ENCODE measurements at regions not wholly inside any gene's neighbourhood (a gene's known extent, or its start where the extent isn't known, plus 50 kb on each side); places are given as distances from the start of the nearest gene placed in this dataset.

GRCh38 chr4:106671716-106672115 lies 303.1 kb upstream of the GIMD1 start:
- ChIA-PET CTCF (no interaction called here), POLR2A (no interaction called here)
- Histone ChIP-seq H3K9me3 (ENCODE audit: control insufficient read depth, insufficient read depth, low read length) (no peaks in the 10 kb centered on the region), H3K27me3 (ENCODE audit: control insufficient read depth, insufficient read depth, low read length) (no peaks in the 10 kb centered on the region), H3K27ac (ENCODE audit: low read depth, low read length) (no peak overlapping the region), H3K4me3 (ENCODE audit: low read depth, low read length) (no peak overlapping the region)
- no peak for DNase-seq (ENCODE audit: low read depth, low spot score)
- no peak for TF ChIP-seq CTCF (IDR thresholded peaks at IDR 0.05; ENCODE audit: low read depth, low read length)

- no peaks in the 10 kb centered on the region for H3K9me3 ChIP-seq (ENCODE audit: control insufficient read depth, insufficient read depth, low read length)
- ChIA-PET CTCF (no interaction called here), POLR2A (interaction anchor here (0.6 kb wide), 1 partner anchor 43 kb away, joined by 3 read pairs; no protein-coding TSS in a partner anchor)
- no peak overlapping the region for H3K27ac ChIP-seq (ENCODE audit: low read depth, low read length)
- H3K27me3 ChIP-seq (ENCODE audit: control insufficient read depth, insufficient read depth, low read length) = no peaks in the 10 kb centered on the region
- no peak for DNase-seq (ENCODE audit: low read depth, low spot score)
- H3K4me3 ChIP-seq (ENCODE audit: low read depth, low read length) = no peak overlapping the region
- no peak for TF ChIP-seq CTCF (IDR thresholded peaks at IDR 0.05; ENCODE audit: low read depth, low read length)
Measured at GRCh38 chr4:106670976-106671375, 302.4 kb upstream of the GIMD1 start.

GRCh38 chr4:106659371-106659770 lies 290.8 kb upstream of the GIMD1 start:
- POLR2A ChIA-PET = no interaction called here
- Histone ChIP-seq H3K27me3 (ENCODE audit: control insufficient read depth, insufficient read depth, low read length) (no peaks in the 10 kb centered on the region), H3K9me3 (ENCODE audit: control insufficient read depth, insufficient read depth, low read length) (no peaks in the 10 kb centered on the region), H3K27ac (ENCODE audit: low read depth, low read length) (no peak overlapping the region), H3K4me3 (ENCODE audit: low read depth, low read length) (no peak overlapping the region)
- TF ChIP-seq CTCF (IDR thresholded peaks at IDR 0.05; ENCODE audit: low read depth, low read length) = no peak
- CTCF ChIA-PET = no interaction called here
- DNase-seq (ENCODE audit: low read depth, low spot score) = no peak

GRCh38 chr4:106652095-106652494 lies 283.5 kb upstream of the GIMD1 start:
- ChIA-PET CTCF (interaction anchor here (1.1 kb wide), 1 partner anchor 39 kb away, joined by 3 read pairs; no protein-coding TSS in a partner anchor), POLR2A (no interaction called here)
- Histone ChIP-seq H3K9me3 (ENCODE audit: control insufficient read depth, insufficient read depth, low read length) (no peaks in the 10 kb centered on the region), H3K4me3 (ENCODE audit: low read depth, low read length) (no peak overlapping the region), H3K27me3 (ENCODE audit: control insufficient read depth, insufficient read depth, low read length) (no peaks in the 10 kb centered on the region), H3K27ac (ENCODE audit: low read depth, low read length) (no peak overlapping the region)
- no peak for TF ChIP-seq CTCF (IDR thresholded peaks at IDR 0.05; ENCODE audit: low read depth, low read length)
- DNase-seq (ENCODE audit: low read depth, low spot score) = no peak

GRCh38 chr4:106650701-106651100 lies 282.1 kb upstream of the GIMD1 start:
- POLR2A ChIA-PET = no interaction called here
- DNase-seq (ENCODE audit: low read depth, low spot score) = no peak
- no peak for TF ChIP-seq CTCF (IDR thresholded peaks at IDR 0.05; ENCODE audit: low read depth, low read length)
- no peak overlapping the region for H3K27ac ChIP-seq (ENCODE audit: low read depth, low read length)
- H3K9me3 ChIP-seq (ENCODE audit: control insufficient read depth, insufficient read depth, low read length) = no peaks in the 10 kb centered on the region
- H3K4me3 ChIP-seq (ENCODE audit: low read depth, low read length) = no peak overlapping the region
- CTCF ChIA-PET = no interaction called here
- no peaks in the 10 kb centered on the region for H3K27me3 ChIP-seq (ENCODE audit: control insufficient read depth, insufficient read depth, low read length)

Measured in AG04450 (cell line).